ENCODE measurements at regions not wholly inside any gene's neighbourhood (a gene's known extent, or its start where the extent isn't known, plus 50 kb on each side); places are given as distances from the start of the nearest gene placed in this dataset.
"Not testable (repeated sequence)": the region's sequence is repeated elsewhere in the genome, so short reads cannot be mapped to it uniquely, and the experiment has no call there.

DNA sequence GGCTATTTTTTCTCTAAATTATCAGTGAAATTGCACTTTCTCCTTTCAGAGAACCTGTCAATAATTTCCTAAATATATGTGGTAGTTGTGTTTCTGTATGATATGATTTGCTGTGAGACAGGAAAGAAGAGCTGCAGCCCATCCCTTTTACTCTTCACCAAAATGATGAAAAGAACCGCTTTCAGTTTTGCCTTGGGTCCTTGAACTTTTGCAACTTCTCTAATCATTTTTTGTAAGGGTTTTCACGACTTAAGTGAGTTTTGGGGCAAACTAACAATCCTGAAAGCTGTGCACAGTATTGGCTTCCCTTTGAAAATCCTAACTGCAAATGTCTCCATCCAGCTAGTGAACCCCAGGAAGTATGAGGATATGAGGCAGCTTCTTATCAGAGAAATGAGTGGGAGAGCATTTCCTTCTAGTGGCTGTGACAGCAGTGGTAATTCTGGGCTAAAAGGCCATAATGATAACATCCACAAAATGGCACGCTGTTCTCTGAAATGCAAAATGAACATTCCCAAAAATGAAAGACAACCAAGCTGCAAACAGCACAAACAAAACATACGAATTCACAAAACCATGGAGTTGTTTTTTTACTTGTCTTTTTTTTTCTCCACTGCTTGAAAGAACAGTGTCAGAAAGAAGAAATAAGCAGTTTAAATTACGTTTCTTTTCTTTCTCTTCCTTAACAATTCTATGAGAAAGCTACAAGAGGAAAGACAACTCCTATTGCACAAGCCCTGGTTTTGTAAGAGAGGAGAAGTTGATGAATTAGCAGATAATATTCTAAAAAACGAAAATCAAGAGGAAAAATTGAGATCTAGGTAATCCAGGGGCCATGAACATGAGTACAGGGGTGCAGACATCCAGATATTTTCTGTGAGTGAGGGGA is 1291.6 kb upstream of the ZEB2 start:
- ATAC-seq: no peak
- intact Hi-C loops (cut with DNase I, micrococcal nuclease): no loop called here
- DNase-seq: no peak

- DNase-seq (no peak), ATAC-seq (no peak)
- intact Hi-C loops (cut with DNase I, micrococcal nuclease): no loop called here
Observed at GRCh38 chr2:145807968-145808367, 1288.0 kb upstream of the ZEB2 start.

GRCh38 chr2:145807554-145807953 is 1287.6 kb upstream of the ZEB2 start:
- ATAC-seq (no peak), DNase-seq (no peak)
- intact Hi-C loops (cut with DNase I, micrococcal nuclease): no loop called here

DNA sequence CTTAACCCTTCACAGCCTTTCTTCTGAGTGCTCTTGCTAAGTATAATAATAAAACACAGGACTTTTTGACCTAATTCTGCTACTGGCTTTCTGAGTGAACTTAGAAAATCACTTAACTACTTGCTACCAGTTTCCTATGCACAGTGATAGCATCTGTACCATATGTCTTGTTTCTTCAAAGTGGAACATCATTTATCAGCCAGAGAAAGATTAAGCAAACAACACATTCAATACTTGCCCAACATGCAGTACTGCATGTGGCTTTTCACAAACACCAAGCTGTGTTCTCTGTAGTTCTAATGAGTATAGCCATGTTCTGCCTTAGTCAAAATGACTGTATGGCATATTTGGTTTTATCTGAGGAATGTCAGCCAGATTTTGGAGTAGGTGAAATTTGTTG is 1286.6 kb upstream of the ZEB2 start:
- intact Hi-C loops (cut with DNase I, micrococcal nuclease): no loop called here
- ATAC-seq: no peak
- no peak for DNase-seq

DNA sequence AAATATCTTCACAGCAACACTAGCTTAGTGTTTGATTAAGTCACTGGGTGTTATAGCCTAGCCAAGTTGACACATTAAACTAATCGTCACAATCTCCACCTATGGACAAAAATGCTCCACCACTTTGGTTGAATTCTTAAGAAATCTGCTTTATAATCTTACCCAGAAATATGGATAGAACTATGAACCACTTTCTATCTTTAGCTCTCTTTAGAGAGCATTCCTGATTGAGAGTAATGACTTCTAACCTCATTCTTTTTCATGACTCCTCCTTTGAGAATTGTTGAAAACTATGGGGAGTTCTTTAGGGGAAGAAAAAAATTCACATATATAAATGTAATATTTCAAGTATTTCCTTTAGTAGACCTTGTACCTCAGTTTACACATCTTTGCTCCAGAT is 1282.2 kb upstream of the ZEB2 start:
- DNase-seq (no peak), ATAC-seq (no peak)
- intact Hi-C loops (cut with DNase I, micrococcal nuclease): no loop called here

- DNase-seq (no peak), ATAC-seq (no peak)
- intact Hi-C loops (cut with DNase I, micrococcal nuclease): no loop called here
Observed at GRCh38 chr2:145801210-145801609, 1281.3 kb upstream of the ZEB2 start.

- DNase-seq (no peak), ATAC-seq (no peak)
- intact Hi-C loops (cut with DNase I, micrococcal nuclease): no loop called here
Observed at GRCh38 chr2:145800151-145801091, 1280.5 kb upstream of the ZEB2 start.

DNA sequence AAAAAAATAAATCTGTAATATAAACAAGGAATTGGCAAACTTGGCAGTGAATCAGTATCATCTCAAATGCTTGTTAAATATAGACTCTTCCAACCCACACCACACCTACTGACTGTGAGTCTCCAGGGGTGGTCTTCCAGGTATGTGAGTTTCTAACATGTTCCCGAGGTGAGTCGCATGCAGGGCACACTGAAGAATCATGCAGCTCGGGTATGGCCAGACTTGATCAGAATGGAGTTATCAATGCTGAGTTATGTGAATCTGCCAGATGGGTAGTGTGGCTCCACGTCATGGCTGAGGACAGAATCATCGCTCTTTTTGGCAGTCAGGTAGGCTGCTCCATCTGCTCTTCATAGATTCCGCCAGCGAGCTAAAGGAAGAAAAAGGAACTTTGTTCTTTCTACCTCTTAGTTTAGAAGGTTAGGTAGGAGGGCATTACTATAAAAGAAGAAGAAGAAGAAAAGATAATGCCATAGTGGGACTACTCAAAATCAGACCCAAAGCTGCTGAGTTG is 1279.7 kb upstream of the ZEB2 start:
- DNase-seq (no peak), ATAC-seq (no peak)
- intact Hi-C loops (cut with DNase I, micrococcal nuclease): no loop called here

GRCh38 chr2:145798419-145798818 is 1278.5 kb upstream of the ZEB2 start:
- ATAC-seq (no peak), DNase-seq (no peak)
- intact Hi-C loops (cut with DNase I, micrococcal nuclease): no loop called here

DNA sequence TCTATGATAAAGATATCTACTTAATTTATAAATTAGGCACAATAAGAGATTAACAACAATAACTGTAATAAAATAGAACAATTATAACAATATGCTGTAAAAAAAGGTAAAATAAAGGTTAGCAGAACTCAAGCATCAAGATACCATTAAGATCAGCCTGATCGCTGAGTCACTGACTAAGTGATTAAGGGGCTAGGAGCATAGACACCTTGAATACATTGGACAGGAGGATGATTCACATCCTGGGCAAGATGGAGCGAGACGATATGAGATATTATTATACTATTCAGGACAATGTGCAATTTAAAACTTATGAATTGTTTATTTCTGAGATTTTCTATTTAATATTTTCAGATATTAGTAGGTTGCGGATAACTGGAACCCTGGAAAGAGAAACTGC is 1277.8 kb upstream of the ZEB2 start:
- intact Hi-C loops (cut with DNase I, micrococcal nuclease): no loop called here
- no peak for DNase-seq
- ATAC-seq: no peak

GRCh38 chr2:145792745-145793144 is 1272.8 kb upstream of the ZEB2 start:
- ATAC-seq: no peak
- intact Hi-C loops (cut with DNase I, micrococcal nuclease): no loop called here
- DNase-seq: no peak

DNA sequence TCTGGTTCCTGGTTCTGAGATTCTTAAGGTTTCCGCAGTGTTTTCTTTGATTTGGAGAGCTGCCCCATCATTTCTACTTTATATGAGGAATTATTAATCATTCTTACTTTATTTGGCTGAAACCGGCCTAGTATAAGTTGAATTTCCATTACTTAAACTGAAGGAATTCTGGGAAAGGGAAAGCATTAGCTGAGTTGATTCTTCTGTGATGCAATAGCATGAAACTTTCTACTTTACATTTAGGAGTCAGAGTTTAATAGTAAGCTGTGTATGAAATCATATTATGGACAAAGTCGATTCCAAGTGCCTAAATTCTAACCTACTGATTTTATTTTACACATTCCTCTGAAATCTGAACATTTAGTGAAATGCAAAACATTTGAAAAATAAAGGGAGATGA is 1269.7 kb upstream of the ZEB2 start:
- DNase-seq: no peak
- ATAC-seq: no peak
- intact Hi-C loops (cut with DNase I, micrococcal nuclease): no loop called here

- intact Hi-C loops (cut with DNase I, micrococcal nuclease); DNase-seq; ATAC-seq: not testable (repeated sequence)
Observed at GRCh38 chr2:145787597-145788361, 1267.9 kb upstream of the ZEB2 start.

DNA sequence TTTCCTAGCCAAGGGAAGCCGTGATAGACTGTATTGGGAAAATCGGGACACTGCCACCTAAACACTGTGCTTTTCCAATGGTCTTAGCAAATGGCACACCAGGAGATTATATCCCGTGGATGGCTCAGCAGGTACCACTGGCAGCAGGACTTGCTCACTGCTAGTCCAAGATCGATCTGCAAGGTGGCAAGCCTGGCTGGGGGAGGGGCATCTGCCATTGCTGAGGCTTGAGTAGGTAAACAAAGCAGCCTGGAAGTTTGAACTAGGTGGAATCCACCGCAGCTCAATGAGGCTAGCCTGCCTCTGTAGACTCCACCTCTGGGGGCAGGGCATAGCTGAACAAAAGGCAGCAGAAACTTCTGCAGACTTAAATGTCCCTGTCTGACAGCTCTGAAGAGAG is 1262.7 kb upstream of the ZEB2 start:
- intact Hi-C loops (cut with DNase I, micrococcal nuclease): not testable (repeated sequence)

GRCh38 chr2:145777914-145778313 is 1258.0 kb upstream of the ZEB2 start:
- ATAC-seq (no peak), DNase-seq (no peak)
- intact Hi-C loops (cut with DNase I, micrococcal nuclease): no loop called here

More for the DNA sequence above, 1262.7 kb upstream of the ZEB2 start:
- not testable (repeated sequence) for ATAC-seq, DNase-seq

GRCh38 chr2:145777297-145777696 is 1257.4 kb upstream of the ZEB2 start:
- ATAC-seq: no peak
- no peak for DNase-seq
- intact Hi-C loops (cut with DNase I, micrococcal nuclease): no loop called here

DNA sequence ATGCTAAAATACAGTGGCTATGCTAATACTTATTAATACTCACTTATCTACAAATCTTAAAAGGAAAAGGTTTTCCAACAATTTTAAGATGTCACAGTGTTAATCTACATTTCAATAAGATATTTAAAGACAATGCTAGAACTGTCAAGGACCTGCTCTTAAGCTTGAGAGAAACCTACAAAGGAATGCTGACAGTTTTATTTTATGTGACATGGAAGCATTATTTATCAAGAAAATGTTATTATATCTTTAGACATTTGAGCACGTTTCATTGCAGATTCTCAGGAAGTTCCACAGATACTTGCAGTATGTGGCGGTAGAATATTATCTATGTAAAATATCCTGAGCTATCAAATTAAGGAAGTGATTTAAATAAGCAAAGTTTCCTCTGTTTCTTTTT is 1255.7 kb upstream of the ZEB2 start:
- ATAC-seq (no peak), DNase-seq (no peak)
- intact Hi-C loops (cut with DNase I, micrococcal nuclease): no loop called here

- intact Hi-C loops (cut with DNase I, micrococcal nuclease): no loop called here
- ATAC-seq (no peak), DNase-seq (no peak)
Observed at GRCh38 chr2:145771525-145771924, 1251.6 kb upstream of the ZEB2 start.

All from left colon (tissue), 2 donors.